KMS-11 (cell line): ENCODE measurements at regions not wholly inside any gene's neighbourhood (a gene's known extent, or its start where the extent isn't known, plus 50 kb on each side); places are given as distances from the start of the nearest gene placed in this dataset.
A peak's percentile ranks its signal among the peaks of the same experiment; 100 is the strongest.
"Not testable (repeated sequence)": the region's sequence is repeated elsewhere in the genome, so short reads cannot be mapped to it uniquely, and the experiment has no call there.

Experiments
- H2AFZ ChIP-seq: fragments of 200-600 bp; sonication (generic); 2 replicates; pipeline ENCODE4 v1.6.1; 2016; ENCODE audit warnings: antibody characterized with exemption, mixed run types, low read depth
- H3K27ac ChIP-seq: fragments of 200-600 bp; sonication (generic); 2 replicates; pipeline ENCODE4 v1.6.1; 2016; ENCODE audit warnings: mild to moderate bottlenecking, mixed run types
- H3K27me3 ChIP-seq: fragments of 200-600 bp; sonication (generic); 2 replicates; pipeline ENCODE4 v1.6.1; 2017; ENCODE audit warnings: mild to moderate bottlenecking, low read depth, mixed run types, moderate library complexity; ENCODE audit not compliant: insufficient read depth
- H3K36me3 ChIP-seq: fragments of 200-600 bp; sonication (generic); 2 replicates; pipeline ENCODE4 v1.6.1; 2017; ENCODE audit warnings: mild to moderate bottlenecking, mixed run types; ENCODE audit not compliant: insufficient read depth
- H3K4me1 ChIP-seq: fragments of 200-600 bp; sonication (generic); 2 replicates; pipeline ENCODE4 v1.6.1; 2016; ENCODE audit warnings: mild to moderate bottlenecking, low read depth, mixed run types; ENCODE audit not compliant: poor library complexity, severe bottlenecking
- H3K4me2 ChIP-seq: fragments of 200-600 bp; sonication (generic); 2 replicates; pipeline ENCODE4 v1.7.0; 2016; ENCODE audit warnings: mild to moderate bottlenecking, mixed run types
- H3K4me3 ChIP-seq: fragments of 200-600 bp; sonication (generic); IDR thresholded peaks from 2 replicates; pipeline ENCODE4 v1.6.1; 2017; ENCODE audit warnings: low read depth, low read length, mixed read lengths; ENCODE audit not compliant: insufficient read depth
- H3K79me2 ChIP-seq: fragments of 200-600 bp; sonication (generic); 2 replicates; pipeline ENCODE4 v1.6.1; 2016; ENCODE audit warnings: low read depth, mixed run types; ENCODE audit not compliant: insufficient read depth
- H3K9ac ChIP-seq: fragments of 200-600 bp; sonication (generic); 2 replicates; pipeline ENCODE4 v1.6.1; 2016; ENCODE audit warnings: mild to moderate bottlenecking, mixed run types
- H4K20me1 ChIP-seq: fragments of 200-600 bp; sonication (generic); 2 replicates; pipeline ENCODE4 v1.6.1; 2016; ENCODE audit warnings: mild to moderate bottlenecking, mixed run types; ENCODE audit not compliant: insufficient read depth
- TF ChIP-seq, protein P1 (sequence below): fragments of 200-600 bp; sonication (generic); conservative IDR thresholded peaks from 2 replicates; pipeline ENCODE4 v1.6.1; 2017; ENCODE audit warnings: low read depth, mild to moderate bottlenecking, antibody characterized with exemption, low read length, moderate library complexity, mixed read lengths

DNA sequence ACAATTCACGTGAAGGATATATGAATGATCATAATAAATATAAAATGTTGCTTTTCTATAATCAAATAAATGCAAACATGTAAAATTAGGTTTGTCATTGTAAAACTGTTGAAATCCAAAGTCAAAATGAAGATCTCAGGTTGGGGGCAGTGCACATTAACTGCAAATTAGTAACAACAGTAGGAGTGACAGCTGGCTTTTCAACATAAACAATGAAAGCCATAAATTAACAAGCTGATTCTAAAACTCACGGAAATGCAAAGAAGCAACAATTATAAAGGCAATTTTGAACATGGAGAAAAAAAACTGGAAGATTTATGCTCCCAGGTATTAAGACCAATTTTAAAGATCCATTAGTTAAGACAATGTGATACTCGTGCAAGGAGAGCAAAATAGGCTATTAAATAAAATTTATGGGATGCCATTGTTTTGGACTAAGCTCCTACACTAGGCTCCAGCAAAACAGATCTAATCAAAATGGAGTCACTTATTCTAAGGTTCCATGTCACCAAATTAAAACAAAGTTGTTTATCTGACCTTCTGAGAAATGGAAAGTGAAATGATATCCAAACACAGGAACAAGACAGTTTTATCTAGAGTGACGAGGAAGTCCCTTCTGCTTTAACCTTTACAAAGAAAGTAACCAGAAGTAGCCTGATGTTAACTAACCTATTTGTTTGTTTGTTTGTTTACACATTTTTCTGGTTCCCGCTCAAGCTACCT is 770.8 kb downstream of the EPHA7 start:
- no peaks in the 10 kb centered on the region for H3K4me1 ChIP-seq
- no peaks in the 10 kb centered on the region for H3K79me2 ChIP-seq
- H4K20me1 ChIP-seq: no peaks in the 10 kb centered on the region
- TF ChIP-seq, protein P1, sequence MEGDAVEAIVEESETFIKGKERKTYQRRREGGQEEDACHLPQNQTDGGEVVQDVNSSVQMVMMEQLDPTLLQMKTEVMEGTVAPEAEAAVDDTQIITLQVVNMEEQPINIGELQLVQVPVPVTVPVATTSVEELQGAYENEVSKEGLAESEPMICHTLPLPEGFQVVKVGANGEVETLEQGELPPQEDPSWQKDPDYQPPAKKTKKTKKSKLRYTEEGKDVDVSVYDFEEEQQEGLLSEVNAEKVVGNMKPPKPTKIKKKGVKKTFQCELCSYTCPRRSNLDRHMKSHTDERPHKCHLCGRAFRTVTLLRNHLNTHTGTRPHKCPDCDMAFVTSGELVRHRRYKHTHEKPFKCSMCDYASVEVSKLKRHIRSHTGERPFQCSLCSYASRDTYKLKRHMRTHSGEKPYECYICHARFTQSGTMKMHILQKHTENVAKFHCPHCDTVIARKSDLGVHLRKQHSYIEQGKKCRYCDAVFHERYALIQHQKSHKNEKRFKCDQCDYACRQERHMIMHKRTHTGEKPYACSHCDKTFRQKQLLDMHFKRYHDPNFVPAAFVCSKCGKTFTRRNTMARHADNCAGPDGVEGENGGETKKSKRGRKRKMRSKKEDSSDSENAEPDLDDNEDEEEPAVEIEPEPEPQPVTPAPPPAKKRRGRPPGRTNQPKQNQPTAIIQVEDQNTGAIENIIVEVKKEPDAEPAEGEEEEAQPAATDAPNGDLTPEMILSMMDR: no peak
- no peak overlapping the region for H3K4me3 ChIP-seq
- no peak overlapping the region for H3K27ac ChIP-seq
- H3K27me3 ChIP-seq: no peaks in the 10 kb centered on the region
- no peaks in the 10 kb centered on the region for H3K36me3 ChIP-seq
- H3K9ac ChIP-seq: no peak overlapping the region
- no peak overlapping the region for H2AFZ ChIP-seq
- H3K4me2 ChIP-seq: no peak overlapping the region

- no peak overlapping the region for H2AFZ ChIP-seq
- H3K4me3 ChIP-seq: no peak overlapping the region
- no peak overlapping the region for H3K9ac ChIP-seq
- no peaks in the 10 kb centered on the region for H4K20me1 ChIP-seq
- no peaks in the 10 kb centered on the region for H3K79me2 ChIP-seq
- no peak overlapping the region for H3K27ac ChIP-seq
- H3K27me3 ChIP-seq: no peaks in the 10 kb centered on the region
- H3K4me1 ChIP-seq: no peaks in the 10 kb centered on the region
- H3K4me2 ChIP-seq: no peak overlapping the region
- H3K36me3 ChIP-seq: no peaks in the 10 kb centered on the region
- TF ChIP-seq, protein P1: no peak
These were observed 771.7 kb downstream of the EPHA7 start for GRCh38 chr6:92647630-92648029.

- H3K27ac ChIP-seq, H3K4me1 ChIP-seq, H3K79me2 ChIP-seq, H3K4me3 ChIP-seq, H4K20me1 ChIP-seq, H3K36me3 ChIP-seq, H3K4me2 ChIP-seq, H2AFZ ChIP-seq, H3K27me3 ChIP-seq, H3K9ac ChIP-seq: not testable (repeated sequence)
- TF ChIP-seq, protein P1: 0 out of 2 replicates have a peak, but pooled peaks have one; percentile 21
These were observed 775.1 kb downstream of the EPHA7 start for GRCh38 chr6:92644104-92644791.

- Histone ChIP-seq H3K4me3 (no peak overlapping the region), H3K4me2 (no peak overlapping the region), H4K20me1 (no peaks in the 10 kb centered on the region), H3K27ac (no peak overlapping the region), H2AFZ (no peak overlapping the region), H3K9ac (no peak overlapping the region), H3K79me2 (no peaks in the 10 kb centered on the region), H3K4me1 (no peaks in the 10 kb centered on the region), H3K36me3 (no peaks in the 10 kb centered on the region), H3K27me3 (no peaks in the 10 kb centered on the region)
- TF ChIP-seq, protein P1: no peak
These were observed 783.7 kb downstream of the EPHA7 start for GRCh38 chr6:92635553-92636153.
